ENCODE measurements at regions not wholly inside any gene's neighbourhood (a gene's known extent, or its start where the extent isn't known, plus 50 kb on each side); places are given as distances from the start of the nearest gene placed in this dataset.

GRCh38 chr2:133841900-133842299 is 273.6 kb upstream of the NCKAP5 start:
- H3K23ac ChIP-seq (ENCODE audit: insufficient read length) = no peak overlapping the region
- no peak overlapping the region for H3K27ac ChIP-seq (ENCODE audit: low read depth, low read length)
- no peak overlapping the region for H2BK20ac ChIP-seq (ENCODE audit: low read length)
- ChIA-PET CTCF (ENCODE audit: partially characterized antibody) (interaction anchor here (3.0 to 4.6 kb wide), 2 partner anchors 8 to 322 kb away, joined by 11 to 38 read pairs; no protein-coding TSS in a partner anchor), POLR2A (ENCODE audit: partially characterized antibody) (no interaction called here)
- TF ChIP-seq MAX (IDR thresholded peaks at IDR 0.05) (no peak), CTBP2 (IDR thresholded peaks at IDR 0.05; ENCODE audit: borderline replicate concordance, insufficient read depth, insufficient read length, low read length) (no peak), CBX5 (IDR thresholded peaks at IDR 0.05; ENCODE audit: low read depth, low read length) (no peak), RAD21 (IDR thresholded peaks at IDR 0.05 in 1 of 2, conservative IDR thresholded peaks at IDR 0.05 in 1 of 2; ENCODE audit: low read depth in 2 of 2, low read length in 2 of 2) (no peak), SP2 (IDR thresholded peaks at IDR 0.05; ENCODE audit: low read length) (no peak), EP300 (IDR thresholded peaks at IDR 0.05; ENCODE audit: borderline replicate concordance in 1 of 2, low read depth in 2 of 2, low read length in 2 of 2) (no peak), TCF12 (IDR thresholded peaks at IDR 0.05; ENCODE audit: low read depth, low read length) (no peak), KDM5A (IDR thresholded peaks at IDR 0.05; ENCODE audit: low read length) (no peak), HDAC2 (IDR thresholded peaks at IDR 0.05; ENCODE audit: borderline replicate concordance in 1 of 2, low read depth in 2 of 2, low read length in 2 of 2) (no peak), BACH1 (IDR thresholded peaks at IDR 0.05; ENCODE audit: low read length) (no peak), SP1 (IDR thresholded peaks at IDR 0.05; ENCODE audit: low read depth, low read length) (no peak)
- H4K8ac ChIP-seq (ENCODE audit: extremely low read depth, insufficient read depth, low read length) = no peak overlapping the region
- H3K79me2 ChIP-seq (ENCODE audit: control insufficient read depth in 1 of 2, insufficient read depth in 2 of 2, low read length in 2 of 2) = no peaks in the 10 kb centered on the region
- no peak overlapping the region for H3K4me3 ChIP-seq (ENCODE audit: extremely low read depth in 1 of 4, insufficient read depth in 2 of 4, low read depth in 3 of 4, low read length in 4 of 4)
- H3K79me1 ChIP-seq (ENCODE audit: low read depth, low read length) = no peaks in the 10 kb centered on the region
- no peak overlapping the region for H2AK5ac ChIP-seq (ENCODE audit: low read depth, low read length)
- no peak overlapping the region for H3K56ac ChIP-seq (replicated peaks; ENCODE audit: insufficient read length, low read depth, low read length)
- H3K4me1 ChIP-seq (replicated peaks in 1 of 4; ENCODE audit: control insufficient read depth in 3 of 4, insufficient read depth in 4 of 4, low read length in 3 of 4) = no peaks in the 10 kb centered on the region
- WGBS, 2 experiments (ENCODE audit: extremely low coverage in 1 of 2, insufficient coverage in 1 of 2, insufficient read length in 1 of 2, insufficient replicate concordance in 2 of 2, low coverage in 1 of 2, low lambda C conversion rate in 2 of 2, missing lambda C conversion rate in 1 of 2) = 73% methylated on average over 4 of the region's 4 CpGs; no CpG with 5 or more reads in 1 of the 2 experiments
- no peaks in the 10 kb centered on the region for H3K36me3 ChIP-seq (ENCODE audit: control insufficient read depth in 2 of 4, insufficient read depth in 4 of 4, low read length in 3 of 4)
- no peak overlapping the region for H2BK15ac ChIP-seq (ENCODE audit: low read length)
- no peak overlapping the region for H3K18ac ChIP-seq (ENCODE audit: extremely low read depth, low read length)
- no peaks in the 10 kb centered on the region for H4K20me1 ChIP-seq (replicated peaks in 1 of 2; ENCODE audit: control insufficient read depth in 1 of 2, insufficient read depth in 2 of 2, low read length in 2 of 2)
- H3K4ac ChIP-seq (replicated peaks; ENCODE audit: insufficient read length, low read depth, low read length) = no peak overlapping the region
- no peak overlapping the region for H4K5ac ChIP-seq (ENCODE audit: insufficient read length, low read depth, low read length)
- H3K9ac ChIP-seq (replicated peaks in 1 of 4; ENCODE audit: extremely low read depth in 1 of 4, low read depth in 3 of 4, low read length in 3 of 4) = no peak overlapping the region
- no peak overlapping the region for H2BK5ac ChIP-seq (ENCODE audit: low read depth, low read length)
- DNase-seq (ENCODE audit: low read depth in 1 of 2, low spot score in 2 of 2) (no peak), FAIRE-seq (no peak)
- no peak overlapping the region for H2BK12ac ChIP-seq (ENCODE audit: low read depth, low read length)
- H4K91ac ChIP-seq (replicated peaks; ENCODE audit: insufficient read length, low read length) = no peak overlapping the region
- no peak overlapping the region for H3K4me2 ChIP-seq (ENCODE audit: insufficient read depth in 1 of 2, low read depth in 2 of 2, low read length in 2 of 2)
- H2BK120ac ChIP-seq (replicated peaks; ENCODE audit: low read depth, low read length) = no peak overlapping the region
- no peak overlapping the region for H2AFZ ChIP-seq (ENCODE audit: low read length)
- no peak overlapping the region for H3K14ac ChIP-seq (ENCODE audit: insufficient read length)
- H3K27me3 ChIP-seq (replicated peaks in 1 of 4; ENCODE audit: control insufficient read depth in 3 of 4, extremely low read depth in 1 of 4, insufficient read depth in 3 of 4, low read length in 3 of 4) = no peaks in the 10 kb centered on the region; a peak in 1 of 7 replicates
- H3K23me2 ChIP-seq (ENCODE audit: low read depth, low read length) = no peaks in the 10 kb centered on the region
- no peaks in the 10 kb centered on the region for H3K9me3 ChIP-seq (ENCODE audit: insufficient read depth in 2 of 2, low read depth in 1 of 2, low read length in 1 of 2)

Data from H1 (cell line).